ENCODE measurements at regions not wholly inside any gene's neighbourhood (a gene's known extent, or its start where the extent isn't known, plus 50 kb on each side); places are given as distances from the start of the nearest gene placed in this dataset.

DNA sequence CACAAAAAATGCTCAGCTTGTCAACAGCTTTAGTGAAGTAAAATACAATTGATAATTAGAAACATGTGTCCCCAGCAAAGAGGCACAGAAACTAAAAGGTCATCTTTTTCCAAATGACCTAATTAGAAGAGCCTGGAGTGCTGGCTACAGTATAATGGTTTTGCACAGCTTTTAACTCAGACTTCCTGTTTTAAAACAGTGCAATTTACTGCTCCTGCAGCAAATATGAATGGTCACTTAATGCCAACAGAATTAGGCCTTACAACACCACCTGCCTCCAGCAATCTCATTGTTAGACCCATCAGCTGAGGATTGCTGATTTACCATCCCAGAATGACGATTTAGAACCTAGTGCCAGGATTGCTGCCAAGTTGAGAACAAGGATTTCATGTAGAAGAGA, 239.3 kb downstream of the CETN3 start:
- TF ChIP-seq CTCF (IDR thresholded peaks at IDR 0.05) = no peak
- TF ChIP-seq ZFX (IDR thresholded peaks at IDR 0.05; ENCODE audit: borderline replicate concordance) = no peak
